ENCODE measurements at regions not wholly inside any gene's neighbourhood (a gene's known extent, or its start where the extent isn't known, plus 50 kb on each side); places are given as distances from the start of the nearest gene placed in this dataset.

- no peak for TF ChIP-seq EZH2 (IDR thresholded peaks at IDR 0.05; ENCODE audit: borderline replicate concordance)
- TF ChIP-seq CTCF (IDR thresholded peaks at IDR 0.05; ENCODE audit: poor library complexity) = no peak
- TF ChIP-seq EZH2phosphoT487 (IDR thresholded peaks at IDR 0.05; ENCODE audit: low read depth, severe bottlenecking, unreplicated experiment) = no peak
Observed at GRCh38 chr7:9796241-9796640, 1177.4 kb upstream of the PHF14 start.

All from hepatocyte (in vitro differentiated cells).